ENCODE measurements at regions not wholly inside any gene's neighbourhood (a gene's known extent, or its start where the extent isn't known, plus 50 kb on each side); places are given as distances from the start of the nearest gene placed in this dataset.
"Not testable (repeated sequence)": the region's sequence is repeated elsewhere in the genome, so short reads cannot be mapped to it uniquely, and the experiment has no call there.

GRCh38 chr2:110390351-110391034 is 82.1 kb downstream of the LIMS4 start:
- not testable (repeated sequence) for TF ChIP-seq CTCF, POLR2A (IDR thresholded peaks at IDR 0.05)
